ENCODE measurements at regions not wholly inside any gene's neighbourhood (a gene's known extent, or its start where the extent isn't known, plus 50 kb on each side); places are given as distances from the start of the nearest gene placed in this dataset.

- H3K4me3 ChIP-seq (ENCODE audit: low read length): no peak overlapping the region
- H3K4me1 ChIP-seq (ENCODE audit: control insufficient read depth, insufficient read depth, low read length): no peaks in the 10 kb centered on the region
- no peak overlapping the region for H3K27ac ChIP-seq (ENCODE audit: low read length)
- whole genome bisulfite sequencing (ENCODE audit: insufficient coverage, low lambda C conversion rate): no CpG with 5 or more reads among the region's 4 CpGs
- H3K9me3 ChIP-seq (ENCODE audit: control insufficient read depth, low read depth, low read length): no peaks in the 10 kb centered on the region
- H3K27me3 ChIP-seq (ENCODE audit: control insufficient read depth, insufficient read depth, low read length): no peaks in the 10 kb centered on the region
- no peak for DNase-seq
- no peaks in the 10 kb centered on the region for H3K36me3 ChIP-seq (ENCODE audit: control insufficient read depth, insufficient read depth, low read length)
These were observed 239.3 kb upstream of the POU2AF2 start for GRCh38 chr11:111006227-111006626.

GRCh38 chr11:111001986-111002611 lies 243.4 kb upstream of the POU2AF2 start:
- no CpG with 5 or more reads among the region's 3 CpGs for WGBS (ENCODE audit: insufficient coverage, low lambda C conversion rate)
- Histone ChIP-seq H3K27me3 (ENCODE audit: control insufficient read depth, insufficient read depth, low read length) (no peaks in the 10 kb centered on the region), H3K36me3 (ENCODE audit: control insufficient read depth, insufficient read depth, low read length) (no peaks in the 10 kb centered on the region), H3K9me3 (ENCODE audit: control insufficient read depth, low read depth, low read length) (no peaks in the 10 kb centered on the region), H3K4me1 (ENCODE audit: control insufficient read depth, insufficient read depth, low read length) (no peaks in the 10 kb centered on the region), H3K27ac (ENCODE audit: low read length) (no peak overlapping the region), H3K4me3 (ENCODE audit: low read length) (no peak overlapping the region)
- no peak for DNase-seq

- no peaks in the 10 kb centered on the region for H3K9me3 ChIP-seq (ENCODE audit: control insufficient read depth, low read depth, low read length)
- no peaks in the 10 kb centered on the region for H3K36me3 ChIP-seq (ENCODE audit: control insufficient read depth, insufficient read depth, low read length)
- no peaks in the 10 kb centered on the region for H3K27me3 ChIP-seq (ENCODE audit: control insufficient read depth, insufficient read depth, low read length)
- no peaks in the 10 kb centered on the region for H3K4me1 ChIP-seq (ENCODE audit: control insufficient read depth, insufficient read depth, low read length)
- H3K4me3 ChIP-seq (ENCODE audit: low read length): no peak overlapping the region
- no peak for DNase-seq
- H3K27ac ChIP-seq (ENCODE audit: low read length): no peak overlapping the region
- WGBS (ENCODE audit: insufficient coverage, low lambda C conversion rate): no CpG with 5 or more reads among the region's 2 CpGs
These were observed 244.5 kb upstream of the POU2AF2 start for GRCh38 chr11:111001081-111001430.

GRCh38 chr11:111000400-111001080 lies 245.0 kb upstream of the POU2AF2 start:
- Histone ChIP-seq H3K9me3 (ENCODE audit: control insufficient read depth, low read depth, low read length) (no peaks in the 10 kb centered on the region), H3K36me3 (ENCODE audit: control insufficient read depth, insufficient read depth, low read length) (no peaks in the 10 kb centered on the region), H3K27ac (ENCODE audit: low read length) (no peak overlapping the region), H3K4me3 (ENCODE audit: low read length) (no peak overlapping the region), H3K4me1 (ENCODE audit: control insufficient read depth, insufficient read depth, low read length) (no peaks in the 10 kb centered on the region), H3K27me3 (ENCODE audit: control insufficient read depth, insufficient read depth, low read length) (no peaks in the 10 kb centered on the region)
- WGBS (ENCODE audit: insufficient coverage, low lambda C conversion rate): no CpG with 5 or more reads among the region's 7 CpGs
- DNase-seq: no peak

- Histone ChIP-seq H3K36me3 (ENCODE audit: control insufficient read depth, insufficient read depth, low read length) (no peaks in the 10 kb centered on the region), H3K27ac (ENCODE audit: low read length) (no peak overlapping the region)
These were observed 253.0 kb upstream of the POU2AF2 start for GRCh38 chr11:110992481-110992880.

GRCh38 chr11:110991661-110992355 lies 253.7 kb upstream of the POU2AF2 start:
- Histone ChIP-seq H3K27me3 (ENCODE audit: control insufficient read depth, insufficient read depth, low read length) (no peaks in the 10 kb centered on the region), H3K4me3 (ENCODE audit: low read length) (no peak overlapping the region), H3K27ac (ENCODE audit: low read length) (no peak overlapping the region), H3K4me1 (ENCODE audit: control insufficient read depth, insufficient read depth, low read length) (no peaks in the 10 kb centered on the region), H3K36me3 (ENCODE audit: control insufficient read depth, insufficient read depth, low read length) (no peaks in the 10 kb centered on the region), H3K9me3 (ENCODE audit: control insufficient read depth, low read depth, low read length) (no peaks in the 10 kb centered on the region)
- DNase-seq: no peak
- no CpG with 5 or more reads among the region's 4 CpGs for WGBS (ENCODE audit: insufficient coverage, low lambda C conversion rate)

More at GRCh38 chr11:110992481-110992880, 253.0 kb upstream of the POU2AF2 start:
- DNase-seq: no peak
- WGBS (ENCODE audit: insufficient coverage, low lambda C conversion rate): no CpG with 5 or more reads among the region's 1 CpG
- Histone ChIP-seq H3K4me3 (ENCODE audit: low read length) (no peak overlapping the region), H3K9me3 (ENCODE audit: control insufficient read depth, low read depth, low read length) (no peaks in the 10 kb centered on the region), H3K27me3 (ENCODE audit: control insufficient read depth, insufficient read depth, low read length) (no peaks in the 10 kb centered on the region), H3K4me1 (ENCODE audit: control insufficient read depth, insufficient read depth, low read length) (no peaks in the 10 kb centered on the region)

GRCh38 chr11:110990311-110990710 lies 255.2 kb upstream of the POU2AF2 start:
- H3K36me3 ChIP-seq (ENCODE audit: control insufficient read depth, insufficient read depth, low read length): no peaks in the 10 kb centered on the region
- no peaks in the 10 kb centered on the region for H3K27me3 ChIP-seq (ENCODE audit: control insufficient read depth, insufficient read depth, low read length)
- 80% methylated on average over 1 of the region's 3 CpGs for WGBS (ENCODE audit: insufficient coverage, low lambda C conversion rate)
- no peak for DNase-seq
- no peaks in the 10 kb centered on the region for H3K9me3 ChIP-seq (ENCODE audit: control insufficient read depth, low read depth, low read length)
- no peak overlapping the region for H3K27ac ChIP-seq (ENCODE audit: low read length)
- no peaks in the 10 kb centered on the region for H3K4me1 ChIP-seq (ENCODE audit: control insufficient read depth, insufficient read depth, low read length)
- H3K4me3 ChIP-seq (ENCODE audit: low read length): no peak overlapping the region

GRCh38 chr11:110989428-110990133 lies 255.9 kb upstream of the POU2AF2 start:
- no peak for DNase-seq
- no peaks in the 10 kb centered on the region for H3K36me3 ChIP-seq (ENCODE audit: control insufficient read depth, insufficient read depth, low read length)
- H3K27me3 ChIP-seq (ENCODE audit: control insufficient read depth, insufficient read depth, low read length): no peaks in the 10 kb centered on the region
- H3K4me1 ChIP-seq (ENCODE audit: control insufficient read depth, insufficient read depth, low read length): no peaks in the 10 kb centered on the region
- H3K27ac ChIP-seq (ENCODE audit: low read length): no peak overlapping the region
- no peak overlapping the region for H3K4me3 ChIP-seq (ENCODE audit: low read length)
- no peaks in the 10 kb centered on the region for H3K9me3 ChIP-seq (ENCODE audit: control insufficient read depth, low read depth, low read length)

GRCh38 chr11:110988671-110989070 lies 256.9 kb upstream of the POU2AF2 start:
- no peaks in the 10 kb centered on the region for H3K27me3 ChIP-seq (ENCODE audit: control insufficient read depth, insufficient read depth, low read length)
- H3K4me1 ChIP-seq (ENCODE audit: control insufficient read depth, insufficient read depth, low read length): no peaks in the 10 kb centered on the region
- H3K36me3 ChIP-seq (ENCODE audit: control insufficient read depth, insufficient read depth, low read length): no peaks in the 10 kb centered on the region
- WGBS (ENCODE audit: insufficient coverage, low lambda C conversion rate): 96% methylated on average over 3 of the region's 3 CpGs
- no peak for DNase-seq
- H3K27ac ChIP-seq (ENCODE audit: low read length): no peak overlapping the region
- no peaks in the 10 kb centered on the region for H3K9me3 ChIP-seq (ENCODE audit: control insufficient read depth, low read depth, low read length)
- no peak overlapping the region for H3K4me3 ChIP-seq (ENCODE audit: low read length)

GRCh38 chr11:110986016-110986415 lies 259.5 kb upstream of the POU2AF2 start:
- Histone ChIP-seq H3K36me3 (ENCODE audit: control insufficient read depth, insufficient read depth, low read length) (no peaks in the 10 kb centered on the region), H3K4me1 (ENCODE audit: control insufficient read depth, insufficient read depth, low read length) (no peaks in the 10 kb centered on the region), H3K4me3 (ENCODE audit: low read length) (no peak overlapping the region), H3K27me3 (ENCODE audit: control insufficient read depth, insufficient read depth, low read length) (no peaks in the 10 kb centered on the region), H3K9me3 (ENCODE audit: control insufficient read depth, low read depth, low read length) (no peaks in the 10 kb centered on the region), H3K27ac (ENCODE audit: low read length) (no peak overlapping the region)
- WGBS (ENCODE audit: insufficient coverage, low lambda C conversion rate): 92% methylated on average over 2 of the region's 7 CpGs
- DNase-seq: no peak

Data from large intestine (tissue), 3 donors.